ENCODE measurements at regions not wholly inside any gene's neighbourhood (a gene's known extent, or its start where the extent isn't known, plus 50 kb on each side); places are given as distances from the start of the nearest gene placed in this dataset.

DNA sequence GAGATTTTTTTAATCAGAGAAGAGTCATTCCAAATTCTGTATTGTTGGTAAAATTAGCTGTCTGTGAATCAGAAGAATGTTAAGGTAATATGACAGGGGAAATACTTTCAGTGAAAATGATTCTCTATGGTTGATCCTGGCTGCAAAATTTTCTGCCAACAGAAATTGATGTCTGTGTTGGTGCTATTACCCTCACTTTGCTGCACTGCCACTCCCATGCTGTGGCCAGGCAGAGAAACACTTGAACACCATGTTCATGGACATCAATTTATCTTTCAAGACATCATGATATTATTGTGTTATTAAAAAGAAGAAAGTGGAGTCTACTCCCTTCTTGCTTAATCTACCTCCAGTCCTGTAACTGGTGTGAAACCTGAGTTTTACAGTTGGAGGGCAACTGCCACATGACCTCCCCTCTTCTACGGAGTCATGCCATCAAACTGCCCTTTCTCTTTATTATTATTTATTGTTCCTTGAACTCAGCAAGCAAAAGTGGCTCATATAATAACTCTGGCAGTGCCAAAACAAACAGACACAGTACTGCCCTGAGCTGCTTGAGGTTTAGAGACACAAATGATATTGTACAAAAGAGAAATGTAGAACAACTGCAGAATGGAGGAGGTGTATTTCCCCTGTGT lies 288.0 kb upstream of the JAG1 start:
- no peaks in the 10 kb centered on the region for H3K36me3 Mint-ChIP-seq (ENCODE audit: low read depth)
- DNase-seq (no peak), ATAC-seq (ENCODE audit: low read depth) (no peak)
- ChIA-PET POLR2A (no interaction called here), CTCF (no interaction called here)
- intact Hi-C loops (cut with micrococcal nuclease), result no loop called here
- peaks cover 3% of the 10 kb centered on the region for H3K9me3 Mint-ChIP-seq
- no peaks in the 10 kb centered on the region for H3K4me1 Mint-ChIP-seq
- H3K4me3 Mint-ChIP-seq, result no peak overlapping the region
- H3K27ac Mint-ChIP-seq, result no peak overlapping the region
- TF ChIP-seq, protein P1, sequence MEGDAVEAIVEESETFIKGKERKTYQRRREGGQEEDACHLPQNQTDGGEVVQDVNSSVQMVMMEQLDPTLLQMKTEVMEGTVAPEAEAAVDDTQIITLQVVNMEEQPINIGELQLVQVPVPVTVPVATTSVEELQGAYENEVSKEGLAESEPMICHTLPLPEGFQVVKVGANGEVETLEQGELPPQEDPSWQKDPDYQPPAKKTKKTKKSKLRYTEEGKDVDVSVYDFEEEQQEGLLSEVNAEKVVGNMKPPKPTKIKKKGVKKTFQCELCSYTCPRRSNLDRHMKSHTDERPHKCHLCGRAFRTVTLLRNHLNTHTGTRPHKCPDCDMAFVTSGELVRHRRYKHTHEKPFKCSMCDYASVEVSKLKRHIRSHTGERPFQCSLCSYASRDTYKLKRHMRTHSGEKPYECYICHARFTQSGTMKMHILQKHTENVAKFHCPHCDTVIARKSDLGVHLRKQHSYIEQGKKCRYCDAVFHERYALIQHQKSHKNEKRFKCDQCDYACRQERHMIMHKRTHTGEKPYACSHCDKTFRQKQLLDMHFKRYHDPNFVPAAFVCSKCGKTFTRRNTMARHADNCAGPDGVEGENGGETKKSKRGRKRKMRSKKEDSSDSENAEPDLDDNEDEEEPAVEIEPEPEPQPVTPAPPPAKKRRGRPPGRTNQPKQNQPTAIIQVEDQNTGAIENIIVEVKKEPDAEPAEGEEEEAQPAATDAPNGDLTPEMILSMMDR (IDR thresholded peaks at IDR 0.05), result no peak
- no peaks in the 10 kb centered on the region for H3K27me3 Mint-ChIP-seq

- ChIA-PET POLR2A (no interaction called here), CTCF (no interaction called here)
- ATAC-seq (ENCODE audit: low read depth) (no peak), DNase-seq (no peak)
- H3K9me3 Mint-ChIP-seq, result peaks cover 3% of the 10 kb centered on the region
- H3K4me1 Mint-ChIP-seq, result no peaks in the 10 kb centered on the region
- intact Hi-C loops (cut with micrococcal nuclease), result no loop called here
- no peaks in the 10 kb centered on the region for H3K27me3 Mint-ChIP-seq
- no peak overlapping the region for H3K4me3 Mint-ChIP-seq
- no peaks in the 10 kb centered on the region for H3K36me3 Mint-ChIP-seq (ENCODE audit: low read depth)
- H3K27ac Mint-ChIP-seq, result no peak overlapping the region
- TF ChIP-seq, protein P1 (IDR thresholded peaks at IDR 0.05), result no peak
Observed at GRCh38 chr20:10962937-10963336, 289.1 kb upstream of the JAG1 start.

GRCh38 chr20:10963717-10964266 lies 290.0 kb upstream of the JAG1 start:
- POLR2A ChIA-PET, result no interaction called here
- H3K27ac Mint-ChIP-seq, result no peak overlapping the region
- no peaks in the 10 kb centered on the region for H3K4me1 Mint-ChIP-seq
- TF ChIP-seq, protein P1 (IDR thresholded peaks at IDR 0.05), result no peak
- H3K27me3 Mint-ChIP-seq, result no peaks in the 10 kb centered on the region
- H3K36me3 Mint-ChIP-seq (ENCODE audit: low read depth), result no peaks in the 10 kb centered on the region
- intact Hi-C loops (cut with micrococcal nuclease), result no loop called here
- H3K9me3 Mint-ChIP-seq, result peaks cover 3% of the 10 kb centered on the region
- CTCF ChIA-PET, result no interaction called here
- DNase-seq (no peak), ATAC-seq (ENCODE audit: low read depth) (no peak)
- no peak overlapping the region for H3K4me3 Mint-ChIP-seq

- ChIA-PET POLR2A (no interaction called here), CTCF (no interaction called here)
- Mint-ChIP-seq H3K27ac (no peak overlapping the region), H3K4me3 (no peak overlapping the region), H3K27me3 (no peaks in the 10 kb centered on the region), H3K9me3 (peaks cover 5% of the 10 kb centered on the region), H3K4me1 (no peaks in the 10 kb centered on the region), H3K36me3 (ENCODE audit: low read depth) (no peaks in the 10 kb centered on the region)
- DNase-seq (no peak), ATAC-seq (ENCODE audit: low read depth) (no peak)
- TF ChIP-seq, protein P1 (IDR thresholded peaks at IDR 0.05), result no peak
- intact Hi-C loops (cut with micrococcal nuclease), result no loop called here
Observed at GRCh38 chr20:10965936-10966470, 292.2 kb upstream of the JAG1 start.

DNA sequence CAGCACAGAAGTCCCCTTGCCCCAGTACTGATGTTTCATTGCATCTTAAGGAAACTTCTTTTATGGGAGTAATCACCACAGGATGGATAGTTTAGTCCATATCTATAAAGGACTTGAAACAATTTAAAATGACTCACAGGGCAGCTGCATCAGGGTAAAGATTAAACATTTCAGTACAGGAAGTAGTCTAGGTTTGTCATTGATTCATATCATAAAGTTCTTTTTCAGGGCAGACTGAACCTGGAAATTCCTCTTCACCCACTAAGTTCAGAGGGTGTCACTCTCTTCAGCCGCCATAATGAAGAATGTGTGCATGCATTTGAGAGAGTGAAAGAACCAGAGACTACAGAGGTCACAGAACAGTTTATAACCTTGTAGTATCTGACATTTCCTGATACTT lies 296.3 kb upstream of the JAG1 start:
- ChIA-PET CTCF (no interaction called here), POLR2A (no interaction called here)
- Mint-ChIP-seq H3K36me3 (ENCODE audit: low read depth) (no peaks in the 10 kb centered on the region), H3K4me1 (no peaks in the 10 kb centered on the region), H3K9me3 (peaks cover 9% of the 10 kb centered on the region), H3K4me3 (no peak overlapping the region), H3K27me3 (no peaks in the 10 kb centered on the region), H3K27ac (no peak overlapping the region)
- intact Hi-C loops (cut with micrococcal nuclease), result no loop called here
- TF ChIP-seq, protein P1 (IDR thresholded peaks at IDR 0.05), result no peak
- ATAC-seq (ENCODE audit: low read depth) (no peak), DNase-seq (no peak)

All from activated B cell treated with CpG ODN at 0.5 μM for 24 hours (primary cell).